Spleen (tissue), 11 donors: ENCODE measurements at regions not wholly inside any gene's neighbourhood (a gene's known extent, or its start where the extent isn't known, plus 50 kb on each side); places are given as distances from the start of the nearest gene placed in this dataset.

Experiments used
- DNase-seq: peaks from one replicate; pipeline ENCODE4 v3.0.0-alpha.2; 2020
- H3K27ac ChIP-seq, 8 donors: fragments of 200-600 bp; sonication (generic) in 7 of 8; 1 replicate in 4 of 8; 2 replicates in 4 of 8; pipeline versions ENCODE4 v1.5.0 to v1.8.0; 2016 to 2021; ENCODE audit warnings: inconsistent platforms in 4 of 8, mild to moderate bottlenecking in 4 of 8, moderate library complexity in 1 of 8
- H3K27me3 ChIP-seq, 7 donors: fragments of 200-600 bp; sonication (generic) in 6 of 7; replicated peaks in 1 of 7; 1 replicate in 4 of 7; 2 replicates in 3 of 7; pipeline versions ENCODE4 v1.5.0 to v1.8.0; 2016 to 2021; ENCODE audit warnings: inconsistent platforms in 3 of 7, mild to moderate bottlenecking in 1 of 7
- H3K36me3 ChIP-seq, 6 donors: fragments of 200-600 bp; sonication (generic) in 5 of 6; 1 replicate in 4 of 6; 2 replicates in 2 of 6; pipeline versions ENCODE4 v1.5.0 to v1.8.0; 2016 to 2021; ENCODE audit warnings: inconsistent platforms in 2 of 6
- H3K4me1 ChIP-seq, 6 donors: fragments of 200-600 bp; sonication (generic) in 5 of 6; 1 replicate in 3 of 6; 2 replicates in 3 of 6; pipeline versions ENCODE4 v1.5.0 to v1.8.0; 2016 to 2021; ENCODE audit warnings: inconsistent platforms in 3 of 6
- H3K4me3 ChIP-seq, 8 donors: fragments of 200-600 bp; sonication (generic) in 7 of 8; 1 replicate in 4 of 8; 2 replicates in 4 of 8; pipeline versions ENCODE4 v1.5.0 to v1.8.0; 2016 to 2021; ENCODE audit warnings: inconsistent platforms in 4 of 8, mild to moderate bottlenecking in 4 of 8, moderate library complexity in 2 of 8
- H3K9me3 ChIP-seq, 8 donors: fragments of 200-600 bp; sonication (generic) in 7 of 8; 1 replicate in 4 of 8; 2 replicates in 4 of 8; pipeline versions ENCODE4 v1.5.0 to v1.8.0; 2016 to 2021; ENCODE audit warnings: inconsistent platforms in 4 of 8
- POLR2A ChIP-seq, 3 donors: fragments of 450-650 bp; IDR thresholded peaks; one replicate each; pipeline ENCODE4 v1.5.1; 2017; ENCODE audit warnings: antibody characterized with exemption in 3 of 3, mild to moderate bottlenecking in 1 of 3
- POLR2AphosphoS5 ChIP-seq, 3 donors: sonication (generic); formaldehyde crosslinking; IDR thresholded peaks; one replicate each; pipeline ENCODE4 v1.5.1; 2017; ENCODE audit warnings: antibody characterized with exemption in 3 of 3
- WGBS, 5 donors: extraction: QIAGEN DNeasy Blood & Tissue Kit in 3 of 5; methylation state at CpG; one replicate each; pipeline versions ENCODE4 v1.1.5 to v1.1.7; 2013 to 2018; 5-methylcytosine and 5-hydroxymethylcytosine counted together
- intact Hi-C: fragments of 100-400 bp; cut with DNase I; formaldehyde crosslinking; loops from one replicate; pipeline ENCODE4 v1.15.0; 2023; ENCODE audit warnings: low total_unique reads
- TF ChIP-seq, protein P1 (sequence below), 11 experiments: fragments of 200-600 bp in 7 of 11; fragments of 450-650 bp in 4 of 11; sonication (generic) in 4 of 11; IDR thresholded peaks in 8 of 11; conservative IDR thresholded peaks in 3 of 11; 1 replicate in 7 of 11; 2 replicates in 4 of 11; pipeline versions ENCODE4 v1.4.0 to v1.8.0; 2016 to 2021; ENCODE audit warnings: antibody characterized with exemption in 11 of 11, inconsistent platforms in 4 of 11, mild to moderate bottlenecking in 1 of 11
- donor health status: healthy with polysubstance abuse.
- donor health status: DM: no; HTN: no; CAD: no; lungs with moderate emphysema.
- donor health status: DM: no; HTN: no; CAD: no.
- donor health status: Bipolar disorder and iron deficiency.
- donor health status: healthy.
- donor health status: DM: no; HTN: no; CAD: no.
- donor health status: DM: yes; HTN: yes; CAD: no.

- Histone ChIP-seq H3K36me3 (no peaks in the 10 kb centered on the region), H3K4me3 (no peak overlapping the region), H3K27ac (no peak overlapping the region), H3K9me3 (peaks cover 0 to 12% (median 4%) of the 10 kb centered on the region in 8 donors), H3K4me1 (no peaks in the 10 kb centered on the region), H3K27me3 (no peaks in the 10 kb centered on the region)
- TF ChIP-seq POLR2A (IDR thresholded peaks at IDR 0.05) (no peak), POLR2AphosphoS5 (IDR thresholded peaks at IDR 0.05) (no peak)
- intact Hi-C loops = no loop called here
- WGBS, 5 donors = 31 to 48% (median 34%) methylated on average over 1 of the region's 1 CpG
- DNase-seq = no peak
Observed at GRCh38 chr2:66813525-66813924, 378.6 kb downstream of the MEIS1 start.

DNA sequence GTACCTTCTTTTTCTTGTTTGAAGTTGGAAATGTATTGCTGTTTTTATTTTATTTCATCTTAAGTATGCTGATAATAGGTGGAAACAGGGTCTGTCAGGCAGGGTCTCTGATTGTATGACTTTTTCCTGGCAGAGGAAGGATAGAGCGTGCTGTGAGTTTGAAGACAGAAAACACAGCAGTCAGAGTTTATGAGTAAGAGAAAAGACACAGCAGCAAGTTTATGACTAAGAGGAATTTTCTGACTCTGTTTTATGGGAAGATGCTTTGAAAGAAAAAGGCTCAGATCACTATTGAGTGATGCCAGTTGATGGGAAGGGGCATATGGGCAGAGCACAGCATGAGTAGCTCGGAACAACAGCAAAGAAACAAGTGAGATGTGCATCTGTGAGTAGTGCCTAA is 379.1 kb downstream of the MEIS1 start:
- 53 to 69% (median 62%) methylated on average over 2 of the region's 2 CpGs for WGBS, 5 donors
- intact Hi-C loops = no loop called here
- no peak for DNase-seq
- no peaks in the 10 kb centered on the region for H3K36me3 ChIP-seq
- peaks cover 0 to 16% (median 8%) of the 10 kb centered on the region in 8 donors for H3K9me3 ChIP-seq
- no peak overlapping the region for H3K4me3 ChIP-seq
- TF ChIP-seq, protein P1, sequence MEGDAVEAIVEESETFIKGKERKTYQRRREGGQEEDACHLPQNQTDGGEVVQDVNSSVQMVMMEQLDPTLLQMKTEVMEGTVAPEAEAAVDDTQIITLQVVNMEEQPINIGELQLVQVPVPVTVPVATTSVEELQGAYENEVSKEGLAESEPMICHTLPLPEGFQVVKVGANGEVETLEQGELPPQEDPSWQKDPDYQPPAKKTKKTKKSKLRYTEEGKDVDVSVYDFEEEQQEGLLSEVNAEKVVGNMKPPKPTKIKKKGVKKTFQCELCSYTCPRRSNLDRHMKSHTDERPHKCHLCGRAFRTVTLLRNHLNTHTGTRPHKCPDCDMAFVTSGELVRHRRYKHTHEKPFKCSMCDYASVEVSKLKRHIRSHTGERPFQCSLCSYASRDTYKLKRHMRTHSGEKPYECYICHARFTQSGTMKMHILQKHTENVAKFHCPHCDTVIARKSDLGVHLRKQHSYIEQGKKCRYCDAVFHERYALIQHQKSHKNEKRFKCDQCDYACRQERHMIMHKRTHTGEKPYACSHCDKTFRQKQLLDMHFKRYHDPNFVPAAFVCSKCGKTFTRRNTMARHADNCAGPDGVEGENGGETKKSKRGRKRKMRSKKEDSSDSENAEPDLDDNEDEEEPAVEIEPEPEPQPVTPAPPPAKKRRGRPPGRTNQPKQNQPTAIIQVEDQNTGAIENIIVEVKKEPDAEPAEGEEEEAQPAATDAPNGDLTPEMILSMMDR (IDR thresholded peaks at IDR 0.05 in 8 of 11, conservative IDR thresholded peaks at IDR 0.05 in 3 of 11) = no peak
- TF ChIP-seq POLR2AphosphoS5 (IDR thresholded peaks at IDR 0.05) (no peak), POLR2A (IDR thresholded peaks at IDR 0.05) (no peak)
- no peak overlapping the region for H3K27ac ChIP-seq
- no peaks in the 10 kb centered on the region for H3K27me3 ChIP-seq
- H3K4me1 ChIP-seq = no peaks in the 10 kb centered on the region

- Histone ChIP-seq H3K4me3 (no peak overlapping the region), H3K27ac (no peak overlapping the region), H3K9me3 (peaks cover 0 to 22% (median 10%) of the 10 kb centered on the region in 8 donors), H3K27me3 (no peaks in the 10 kb centered on the region), H3K4me1 (no peaks in the 10 kb centered on the region), H3K36me3 (no peaks in the 10 kb centered on the region)
- intact Hi-C loops = no loop called here
- DNase-seq = no peak
- no peak for TF ChIP-seq POLR2AphosphoS5 (IDR thresholded peaks at IDR 0.05)
- 42 to 70% (median 58%) methylated on average over 1 of the region's 1 CpG for WGBS, 5 donors
Observed at GRCh38 chr2:66814916-66815315, 380.0 kb downstream of the MEIS1 start.

GRCh38 chr2:66815886-66816285 is 381.0 kb downstream of the MEIS1 start:
- no peak for DNase-seq

DNA sequence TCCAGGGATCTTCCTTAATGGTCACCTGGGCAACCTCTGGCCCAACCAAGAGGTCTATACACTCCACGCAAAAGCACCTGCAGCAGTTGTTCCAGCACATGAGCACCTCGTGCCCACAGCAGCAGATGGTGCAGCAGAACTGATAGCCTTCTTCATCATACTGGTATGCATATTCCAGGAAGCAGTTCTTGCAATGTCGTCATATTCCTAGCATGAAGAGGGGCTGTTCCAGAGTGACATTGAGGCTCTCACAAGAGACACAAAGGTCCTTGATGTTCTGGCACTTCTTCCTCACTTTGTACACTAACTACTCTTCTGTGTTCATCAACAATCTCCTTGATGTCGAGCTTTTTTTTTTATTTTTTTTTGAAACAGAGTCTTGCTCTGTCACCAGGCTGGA is 386.2 kb downstream of the MEIS1 start:
- intact Hi-C loops = no loop called here
- TF ChIP-seq POLR2AphosphoS5 (IDR thresholded peaks at IDR 0.05) = no peak
- TF ChIP-seq, protein P1 (IDR thresholded peaks at IDR 0.05 in 8 of 11, conservative IDR thresholded peaks at IDR 0.05 in 3 of 11) = no peak
- no peak for TF ChIP-seq POLR2A (IDR thresholded peaks at IDR 0.05)
- Histone ChIP-seq H3K9me3 (peaks cover 0 to 26% (median 10%) of the 10 kb centered on the region in 8 donors), H3K27me3 (no peaks in the 10 kb centered on the region), H3K4me3 (no peak overlapping the region), H3K4me1 (no peaks in the 10 kb centered on the region), H3K36me3 (no peaks in the 10 kb centered on the region), H3K27ac (no peak overlapping the region)
- DNase-seq = no peak
- 76 to 90% (median 80%) methylated on average over 3 to 4 of the region's 4 CpGs for WGBS, 5 donors

More at GRCh38 chr2:66815886-66816285, 381.0 kb downstream of the MEIS1 start:
- Histone ChIP-seq H3K4me3 (no peak overlapping the region), H3K9me3 (peaks cover 0 to 28% (median 10%) of the 10 kb centered on the region in 8 donors), H3K27me3 (no peaks in the 10 kb centered on the region), H3K27ac (no peak overlapping the region), H3K36me3 (no peaks in the 10 kb centered on the region), H3K4me1 (no peaks in the 10 kb centered on the region)
- TF ChIP-seq, protein P1 (IDR thresholded peaks at IDR 0.05 in 8 of 11, conservative IDR thresholded peaks at IDR 0.05 in 3 of 11) = no peak
- TF ChIP-seq POLR2A (IDR thresholded peaks at IDR 0.05) = no peak
- no peak for TF ChIP-seq POLR2AphosphoS5 (IDR thresholded peaks at IDR 0.05)
- intact Hi-C loops = no loop called here
- 83 to 90% (median 85%) methylated on average over 4 of the region's 4 CpGs for WGBS, 5 donors
